H1 (cell line): ENCODE measurements at regions not wholly inside any gene's neighbourhood (a gene's known extent, or its start where the extent isn't known, plus 50 kb on each side); places are given as distances from the start of the nearest gene placed in this dataset.

ENCODE experiments used
- BCL11A ChIP-seq, 2 experiments: IDR thresholded peaks; one replicate each; pipeline ENCODE4 v1.6.1; 2011; ENCODE audit warnings: low read depth in 2 of 2, low read length in 2 of 2, mild to moderate bottlenecking in 2 of 2
- CBX8 ChIP-seq: fragments of 300-800, 300-1000 bp; sonication (generic); IDR thresholded peaks from 2 replicates; pipeline ENCODE4 v1.7.1; 2016; ENCODE audit warnings: low read depth, low read length, borderline replicate concordance
- CHD1 ChIP-seq: IDR thresholded peaks from 2 replicates; pipeline ENCODE4 v1.6.1; 2012; ENCODE audit warnings: low read depth, low read length, improper control_type of control experiment
- CHD7 ChIP-seq: fragments of 300-600 bp; sonication (generic); IDR thresholded peaks from 2 replicates; pipeline ENCODE4 v1.7.1; 2012; ENCODE audit warnings: low read length, moderate library complexity, mild to moderate bottlenecking, inconsistent platforms; ENCODE audit not compliant: insufficient replicate concordance
- CTBP2 ChIP-seq: IDR thresholded peaks from 2 replicates; pipeline ENCODE4 v1.7.0; 2011; ENCODE audit warnings: borderline replicate concordance, mild to moderate bottlenecking, moderate library complexity, mixed read lengths, low read length; ENCODE audit not compliant: insufficient read depth, insufficient read length
- KDM5A ChIP-seq: fragments of 200-600 bp; IDR thresholded peaks from 2 replicates; pipeline ENCODE4 v1.7.1; 2012; ENCODE audit warnings: mild to moderate bottlenecking, low read length, inconsistent platforms, mixed read lengths
- MAFK ChIP-seq: IDR thresholded peaks from 2 replicates; pipeline ENCODE4 v1.6.1; 2012; ENCODE audit warnings: low read depth, mild to moderate bottlenecking, improper control_type of control experiment, low read length
- POLR2A ChIP-seq, 2 experiments: IDR thresholded peaks; 1 replicate in 1 of 2; 2 replicates in 1 of 2; pipeline ENCODE4 v1.6.1; 2011; ENCODE audit warnings: low read depth in 2 of 2, low read length in 2 of 2, mild to moderate bottlenecking in 2 of 2; ENCODE audit errors: control extremely low read depth in 1 of 2
- RFX5 ChIP-seq: IDR thresholded peaks from 2 replicates; pipeline ENCODE4 v1.6.1; 2011; ENCODE audit warnings: low read depth, low read length, improper control_type of control experiment, borderline replicate concordance
- SAP30 ChIP-seq: fragments of 300-600 bp; sonication (generic); IDR thresholded peaks from 2 replicates; pipeline ENCODE4 v1.7.1; 2012; ENCODE audit warnings: low read length, moderate library complexity, mild to moderate bottlenecking, inconsistent platforms; ENCODE audit not compliant: insufficient read depth, insufficient replicate concordance
- SP2 ChIP-seq: IDR thresholded peaks from 2 replicates; pipeline ENCODE4 v1.6.1; 2012; ENCODE audit warnings: mild to moderate bottlenecking, low read length, inconsistent platforms
- TF ChIP-seq, protein P1 (sequence below): IDR thresholded peaks from 2 replicates; pipeline ENCODE4 v1.6.1; 2011; ENCODE audit warnings: low read length, improper control_type of control experiment

GRCh38 chr9:12266758-12267157 lies 426.4 kb upstream of the TYRP1 start (continued):
- TF ChIP-seq CHD7 (no peak), SAP30 (no peak), RFX5 (no peak), BCL11A (IDR thresholded peaks at IDR 0.05; ENCODE audit: low read depth in 2 of 2, low read length in 2 of 2) (no peak), MAFK (no peak), SP2 (no peak), POLR2A (IDR thresholded peaks at IDR 0.05; ENCODE audit: control extremely low read depth in 1 of 2, low read depth in 2 of 2, low read length in 2 of 2) (no peak), CHD1 (no peak), CTBP2 (no peak), CBX8 (no peak), KDM5A (no peak)
- TF ChIP-seq, protein P1, sequence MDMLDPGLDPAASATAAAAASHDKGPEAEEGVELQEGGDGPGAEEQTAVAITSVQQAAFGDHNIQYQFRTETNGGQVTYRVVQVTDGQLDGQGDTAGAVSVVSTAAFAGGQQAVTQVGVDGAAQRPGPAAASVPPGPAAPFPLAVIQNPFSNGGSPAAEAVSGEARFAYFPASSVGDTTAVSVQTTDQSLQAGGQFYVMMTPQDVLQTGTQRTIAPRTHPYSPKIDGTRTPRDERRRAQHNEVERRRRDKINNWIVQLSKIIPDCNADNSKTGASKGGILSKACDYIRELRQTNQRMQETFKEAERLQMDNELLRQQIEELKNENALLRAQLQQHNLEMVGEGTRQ, result no peak
